ENCODE measurements at regions not wholly inside any gene's neighbourhood (a gene's known extent, or its start where the extent isn't known, plus 50 kb on each side); places are given as distances from the start of the nearest gene placed in this dataset.
A peak's percentile ranks its signal among the peaks of the same experiment; 100 is the strongest.

- Histone ChIP-seq H3K79me2 (ENCODE audit: insufficient read depth, low read length) (no peaks in the 10 kb centered on the region), H3K9me3 (ENCODE audit: low read length) (no peaks in the 10 kb centered on the region), H3K4me3 (replicated peaks in 1 of 3; ENCODE audit: insufficient read depth in 1 of 3, low read depth in 2 of 3, low read length in 3 of 3) (no peak overlapping the region), H3K27me3 (ENCODE audit: control insufficient read depth in 1 of 2, insufficient read depth in 2 of 2, low read length in 2 of 2) (peaks cover 0 to 3% of the 10 kb centered on the region in 2 experiments; a peak in 2 of 5 replicates), H3K9ac (ENCODE audit: insufficient read depth, low read depth, low read length) (no peak overlapping the region), H3K36me3 (replicated peaks in 1 of 2; ENCODE audit: control insufficient read depth in 1 of 2, insufficient read depth in 2 of 2, low read length in 2 of 2) (no peaks in the 10 kb centered on the region), H3K27ac (ENCODE audit: extremely low read length, insufficient read depth, low read length) (no peak overlapping the region), H4K20me1 (ENCODE audit: insufficient read depth, low read length) (no peaks in the 10 kb centered on the region), H3K4me1 (ENCODE audit: insufficient read depth, low read length) (no peaks in the 10 kb centered on the region), H2AFZ (ENCODE audit: low read length) (no peak overlapping the region), H3K4me2 (ENCODE audit: low read depth, low read length) (no peak overlapping the region)
- FAIRE-seq (no peak), DNase-seq (ENCODE audit: low spot score) (no peak), ATAC-seq (no peak)
- POLR2A ChIA-PET = no interaction called here
- BruUV-seq (replicated peaks) = no TSS peak
- intact Hi-C loops (cut with micrococcal nuclease; ENCODE audit: unreplicated experiment) = no loop called here
- in situ Hi-C loops (cut with HindIII; ENCODE audit: extremely low pct_ligation_motif_present, low pct_unique_long_range_greater_than_20kb) = no loop called here
- CTCF ChIA-PET (ENCODE audit: low intra/inter-chr PET ratio, low total read pairs) = no interaction called here
- TF ChIP-seq ZNF75D (CRISPR knock-in tag; IDR thresholded peaks at IDR 0.05; ENCODE audit: borderline replicate concordance) (no peak), THYN1 (CRISPR knock-in tag; IDR thresholded peaks at IDR 0.05; ENCODE audit: borderline replicate concordance, low read depth) (no peak), SNRNP70 (IDR thresholded peaks at IDR 0.05; ENCODE audit: low read depth, low read length) (no peak), ZNF766 (CRISPR knock-in tag; IDR thresholded peaks at IDR 0.05; ENCODE audit: borderline replicate concordance) (no peak), TP53 (CRISPR knock-in tag; conservative IDR thresholded peaks at IDR 0.05) (no peak), ZIK1 (CRISPR knock-in tag; IDR thresholded peaks at IDR 0.05; ENCODE audit: borderline replicate concordance, low read depth) (no peak)
- TF ChIP-seq, protein P1, sequence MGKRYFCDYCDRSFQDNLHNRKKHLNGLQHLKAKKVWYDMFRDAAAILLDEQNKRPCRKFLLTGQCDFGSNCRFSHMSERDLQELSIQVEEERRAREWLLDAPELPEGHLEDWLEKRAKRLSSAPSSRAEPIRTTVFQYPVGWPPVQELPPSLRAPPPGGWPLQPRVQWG (CRISPR knock-in tag; IDR thresholded peaks at IDR 0.05; ENCODE audit: borderline replicate concordance, low read depth) = no peak
These were observed 58.6 kb upstream of the SLC38A4 start for GRCh38 chr12:46884362-46884761.

GRCh38 chr12:46886541-46887041 lies 60.8 kb upstream of the SLC38A4 start:
- Histone ChIP-seq H3K4me1 (ENCODE audit: insufficient read depth, low read length) (no peaks in the 10 kb centered on the region), H3K36me3 (replicated peaks in 1 of 2; ENCODE audit: control insufficient read depth in 1 of 2, insufficient read depth in 2 of 2, low read length in 2 of 2) (no peaks in the 10 kb centered on the region), H3K27ac (ENCODE audit: extremely low read length, insufficient read depth, low read length) (no peak overlapping the region), H3K9ac (ENCODE audit: insufficient read depth, low read depth, low read length) (no peak overlapping the region), H2AFZ (ENCODE audit: low read length) (no peak overlapping the region), H3K4me2 (ENCODE audit: low read depth, low read length) (no peak overlapping the region), H3K27me3 (ENCODE audit: control insufficient read depth in 1 of 2, insufficient read depth in 2 of 2, low read length in 2 of 2) (peaks cover 0 to 3% of the 10 kb centered on the region in 2 experiments; a peak in 2 of 5 replicates), H3K4me3 (replicated peaks in 1 of 3; ENCODE audit: insufficient read depth in 1 of 3, low read depth in 2 of 3, low read length in 3 of 3) (no peak overlapping the region), H3K79me2 (ENCODE audit: insufficient read depth, low read length) (no peaks in the 10 kb centered on the region), H3K9me3 (ENCODE audit: low read length) (no peaks in the 10 kb centered on the region), H4K20me1 (ENCODE audit: insufficient read depth, low read length) (no peaks in the 10 kb centered on the region)
- DNase-seq (ENCODE audit: low spot score) (peak; percentile 2), FAIRE-seq (no peak), ATAC-seq (no peak)
- WGBS (ENCODE audit: low lambda C conversion rate) = 6% methylated on average over 2 of the region's 2 CpGs
- in situ Hi-C loops (cut with HindIII; ENCODE audit: extremely low pct_ligation_motif_present, low pct_unique_long_range_greater_than_20kb) (no loop called here), intact Hi-C loops (cut with micrococcal nuclease; ENCODE audit: unreplicated experiment) (no loop called here)
- no peak for TF ChIP-seq BHLHE40 (IDR thresholded peaks at IDR 0.05; ENCODE audit: low read length)
- TF ChIP-seq TCF7 (IDR thresholded peaks at IDR 0.05; ENCODE audit: low read depth) = 0 out of 2 replicates have a peak, but pooled peaks have one; percentile 12
- BruUV-seq (replicated peaks) = no TSS peak
- ChIA-PET CTCF (ENCODE audit: low intra/inter-chr PET ratio, low total read pairs) (no interaction called here), POLR2A (no interaction called here)

Measured in HepG2 (cell line).